ENCODE measurements at regions not wholly inside any gene's neighbourhood (a gene's known extent, or its start where the extent isn't known, plus 50 kb on each side); places are given as distances from the start of the nearest gene placed in this dataset.
"Not testable (repeated sequence)": the region's sequence is repeated elsewhere in the genome, so short reads cannot be mapped to it uniquely, and the experiment has no call there.

- H3K4me3 Mint-ChIP-seq: no peak overlapping the region
- H3K9me3 Mint-ChIP-seq: peaks cover 5% of the 10 kb centered on the region
- ATAC-seq: no peak
- POLR2A ChIA-PET: no interaction called here
- intact Hi-C loops (cut with micrococcal nuclease): no loop called here
- no peak for DNase-seq
- no peaks in the 10 kb centered on the region for H3K4me1 Mint-ChIP-seq (ENCODE audit: low read depth)
- peaks cover 2% of the 10 kb centered on the region for H3K27me3 Mint-ChIP-seq
- CTCF ChIA-PET: no interaction called here
- no peak overlapping the region for H3K27ac Mint-ChIP-seq
- no peak for TF ChIP-seq CTCF (IDR thresholded peaks at IDR 0.05)
- H3K36me3 Mint-ChIP-seq (ENCODE audit: low read depth): no peaks in the 10 kb centered on the region
Measured at GRCh38 chr5:101346906-101347305, 443.8 kb upstream of the ST8SIA4 start.

- ATAC-seq (no peak), DNase-seq (no peak)
- Mint-ChIP-seq H3K36me3 (ENCODE audit: low read depth) (no peaks in the 10 kb centered on the region), H3K27me3 (peaks cover 2% of the 10 kb centered on the region), H3K27ac (no peak overlapping the region), H3K9me3 (peaks cover 5% of the 10 kb centered on the region), H3K4me1 (ENCODE audit: low read depth) (no peaks in the 10 kb centered on the region), H3K4me3 (no peak overlapping the region)
- POLR2A ChIA-PET: no interaction called here
- intact Hi-C loops (cut with micrococcal nuclease): no loop called here
- TF ChIP-seq CTCF (IDR thresholded peaks at IDR 0.05): no peak
- CTCF ChIA-PET: no interaction called here
Measured at GRCh38 chr5:101346447-101346846, 443.4 kb upstream of the ST8SIA4 start.

GRCh38 chr5:101338226-101338625 lies 435.1 kb upstream of the ST8SIA4 start:
- no peaks in the 10 kb centered on the region for H3K27me3 Mint-ChIP-seq
- ChIA-PET CTCF (no interaction called here), POLR2A (no interaction called here)
- no peaks in the 10 kb centered on the region for H3K9me3 Mint-ChIP-seq
- no peaks in the 10 kb centered on the region for H3K4me1 Mint-ChIP-seq (ENCODE audit: low read depth)
- no peak overlapping the region for H3K4me3 Mint-ChIP-seq
- no peak for ATAC-seq
- TF ChIP-seq CTCF (IDR thresholded peaks at IDR 0.05): no peak
- H3K36me3 Mint-ChIP-seq (ENCODE audit: low read depth): no peaks in the 10 kb centered on the region
- intact Hi-C loops (cut with micrococcal nuclease): no loop called here
- DNase-seq: no peak
- no peak overlapping the region for H3K27ac Mint-ChIP-seq

- Mint-ChIP-seq H3K4me3 (no peak overlapping the region), H3K36me3 (ENCODE audit: low read depth) (no peaks in the 10 kb centered on the region), H3K9me3 (peaks cover 5% of the 10 kb centered on the region), H3K4me1 (ENCODE audit: low read depth) (no peaks in the 10 kb centered on the region), H3K27ac (no peak overlapping the region), H3K27me3 (no peaks in the 10 kb centered on the region)
- DNase-seq (no peak), ATAC-seq (no peak)
- no peak for TF ChIP-seq CTCF (IDR thresholded peaks at IDR 0.05)
- ChIA-PET POLR2A (no interaction called here), CTCF (no interaction called here)
- intact Hi-C loops (cut with micrococcal nuclease): no loop called here
Measured at GRCh38 chr5:101327816-101328215, 424.7 kb upstream of the ST8SIA4 start.

- no peak for DNase-seq
- ATAC-seq: no peak
- Mint-ChIP-seq H3K36me3 (ENCODE audit: low read depth) (no peaks in the 10 kb centered on the region), H3K27me3 (no peaks in the 10 kb centered on the region), H3K9me3 (peaks cover 5% of the 10 kb centered on the region), H3K4me1 (ENCODE audit: low read depth) (no peaks in the 10 kb centered on the region), H3K27ac (no peak overlapping the region), H3K4me3 (no peak overlapping the region)
- intact Hi-C loops (cut with micrococcal nuclease): no loop called here
- ChIA-PET POLR2A (no interaction called here), CTCF (no interaction called here)
- TF ChIP-seq CTCF (IDR thresholded peaks at IDR 0.05): no peak
Measured at GRCh38 chr5:101326766-101327165, 423.7 kb upstream of the ST8SIA4 start.

GRCh38 chr5:101316401-101316800 lies 413.3 kb upstream of the ST8SIA4 start:
- H3K4me3 Mint-ChIP-seq; H3K36me3 Mint-ChIP-seq (ENCODE audit: low read depth); CTCF ChIA-PET; intact Hi-C loops (cut with micrococcal nuclease); DNase-seq; H3K9me3 Mint-ChIP-seq; H3K27me3 Mint-ChIP-seq; ATAC-seq; H3K4me1 Mint-ChIP-seq (ENCODE audit: low read depth); POLR2A ChIA-PET; H3K27ac Mint-ChIP-seq: not testable (repeated sequence)
